SKM-1 treated with dmso at 0.1 percent for 144 hours (cell line): ENCODE measurements at regions not wholly inside any gene's neighbourhood (a gene's known extent, or its start where the extent isn't known, plus 50 kb on each side); places are given as distances from the start of the nearest gene placed in this dataset.

Experiments
- DNase-seq: peaks from one replicate; lab custom pipeline; 2025; ENCODE audit not compliant: unreplicated experiment; lab: John Stamatoyannopoulos, UW

DNA sequence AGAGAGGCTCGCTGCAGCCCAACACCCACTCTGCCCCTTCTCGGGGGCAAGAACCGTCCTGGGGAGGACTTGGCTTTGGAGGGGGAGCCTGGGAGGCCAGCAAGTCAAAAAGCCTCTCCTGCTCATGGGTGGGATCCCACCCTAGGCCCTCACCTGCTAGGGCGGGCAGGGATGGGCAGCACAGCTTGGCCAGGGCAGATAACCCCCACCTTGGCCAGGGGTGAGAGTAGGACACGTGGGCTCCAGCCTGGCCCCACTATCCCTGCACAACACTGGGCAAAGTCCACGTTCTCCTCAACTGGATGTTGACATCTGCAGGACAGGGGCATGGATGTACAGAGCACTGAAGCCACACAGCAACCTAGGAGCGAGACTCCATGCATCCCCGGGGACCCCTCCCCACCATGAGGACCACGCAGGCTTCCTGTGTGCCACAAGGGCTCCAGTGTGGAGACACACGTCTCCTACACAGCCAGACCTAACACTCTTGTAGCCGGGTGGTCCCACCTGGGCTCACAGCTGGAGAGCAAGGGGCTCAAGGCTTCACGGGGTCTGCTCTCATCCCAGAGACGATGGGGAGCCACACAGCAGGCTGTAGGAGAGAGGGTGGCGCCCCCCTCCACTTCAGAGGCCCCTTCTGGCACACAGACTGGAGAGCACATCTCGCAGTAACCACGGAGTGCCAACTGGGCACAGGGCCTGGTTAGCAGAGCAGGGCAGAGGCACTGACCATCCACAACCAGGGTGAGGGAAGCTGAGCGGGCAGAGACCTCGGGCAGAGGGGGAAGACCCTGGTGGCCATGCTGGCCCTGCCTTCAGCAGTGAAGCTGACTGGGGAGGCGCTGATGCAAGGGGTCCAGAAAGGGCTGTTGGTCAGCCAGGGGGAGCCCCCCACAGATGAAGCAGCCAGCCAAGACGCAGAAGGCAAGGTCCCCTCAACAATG is 171.1 kb downstream of the CRYBB2 start:
- DNase-seq: no peak

DNA sequence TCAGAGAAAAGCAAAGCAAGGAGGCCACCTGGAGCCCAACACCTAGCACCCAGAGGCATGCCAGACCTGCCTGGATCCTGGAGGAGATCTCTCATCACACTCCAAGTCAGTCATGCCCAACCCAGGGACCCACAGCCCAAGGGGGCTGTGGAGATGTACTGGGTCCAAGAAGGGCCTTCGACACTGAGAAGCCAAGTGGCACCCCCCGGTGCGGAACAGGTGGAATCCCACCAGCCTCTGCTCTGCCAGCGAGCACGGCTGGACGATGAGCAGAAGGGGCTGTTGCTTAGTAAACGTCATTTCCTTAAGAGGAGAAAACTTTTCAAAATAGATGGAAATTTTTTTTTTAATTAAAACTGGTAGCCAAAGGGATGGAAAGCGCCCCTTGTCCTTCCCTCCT is 171.9 kb upstream of the GRK3 start:
- no peak for DNase-seq

DNA sequence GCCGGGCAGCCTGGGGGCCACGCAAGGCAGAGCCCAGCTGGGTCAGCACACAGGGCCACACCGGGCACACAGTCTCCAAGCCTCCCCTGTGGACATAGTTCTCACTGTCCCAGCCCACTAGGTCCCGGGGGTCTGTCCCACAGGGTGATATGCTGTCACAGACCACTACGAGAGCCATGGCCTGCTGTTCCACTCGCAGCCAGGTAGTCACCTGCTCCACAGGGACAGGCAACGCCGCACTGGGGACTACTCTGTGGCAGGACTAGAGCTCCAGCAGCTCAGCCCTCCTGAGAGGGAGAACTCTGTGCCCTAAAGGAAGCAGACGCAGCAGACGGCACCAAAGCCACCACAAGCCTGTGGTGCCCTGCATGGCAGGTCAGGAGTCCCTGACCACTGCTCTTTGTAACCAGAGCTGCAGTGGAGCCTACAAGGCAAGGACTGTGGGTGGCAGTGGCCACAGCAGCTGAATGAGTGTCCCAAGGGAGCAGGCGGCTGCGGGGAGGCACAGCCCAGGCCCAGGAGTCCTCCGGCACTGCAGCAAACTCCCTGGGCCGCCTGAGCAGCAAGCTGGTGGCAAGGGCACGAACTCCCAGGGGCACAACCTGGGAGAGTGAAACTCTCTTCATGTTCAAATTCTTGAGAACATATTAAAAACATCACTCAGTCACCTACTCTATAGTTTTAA is 171.2 kb upstream of the GRK3 start:
- no peak for DNase-seq

DNA sequence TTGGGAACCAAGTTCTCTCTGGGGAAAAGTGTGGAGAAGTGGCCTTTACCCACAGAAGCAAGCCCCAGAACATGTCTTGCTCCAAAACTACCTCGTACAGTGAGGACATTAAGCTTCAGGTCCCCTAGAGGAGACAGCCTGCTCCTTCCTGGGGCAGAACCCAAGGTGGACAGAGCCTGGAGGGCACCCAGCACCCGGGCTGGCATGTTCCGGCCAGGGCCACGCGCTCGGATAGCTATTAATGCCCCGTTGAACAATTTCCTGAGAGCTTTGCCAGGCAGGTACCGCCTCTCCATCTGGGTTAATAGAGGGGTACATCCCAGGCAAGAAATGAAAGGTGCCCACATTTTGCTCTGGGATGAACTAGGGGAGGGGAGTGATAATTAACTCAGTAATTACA is 169.0 kb upstream of the GRK3 start:
- no peak for DNase-seq

DNA sequence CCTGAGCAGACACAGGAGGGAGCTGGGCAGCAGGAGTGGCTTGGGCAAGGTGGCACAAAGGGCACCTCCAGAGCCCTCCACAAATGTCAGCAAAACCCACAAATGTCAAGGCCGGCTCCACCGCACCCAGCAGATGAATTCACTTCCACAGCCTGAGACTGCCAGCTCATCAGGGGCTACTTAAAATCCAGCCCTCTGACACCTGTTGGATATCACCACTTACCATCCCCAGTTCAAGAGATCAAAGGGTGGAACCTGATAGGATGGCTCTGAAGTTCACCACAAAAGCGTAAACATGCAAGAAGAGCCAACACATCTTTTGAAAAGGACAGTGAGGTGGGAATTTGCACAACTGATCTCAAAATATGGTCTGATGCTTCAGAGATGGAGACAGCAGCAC is 168.6 kb upstream of the GRK3 start:
- no peak for DNase-seq

DNA sequence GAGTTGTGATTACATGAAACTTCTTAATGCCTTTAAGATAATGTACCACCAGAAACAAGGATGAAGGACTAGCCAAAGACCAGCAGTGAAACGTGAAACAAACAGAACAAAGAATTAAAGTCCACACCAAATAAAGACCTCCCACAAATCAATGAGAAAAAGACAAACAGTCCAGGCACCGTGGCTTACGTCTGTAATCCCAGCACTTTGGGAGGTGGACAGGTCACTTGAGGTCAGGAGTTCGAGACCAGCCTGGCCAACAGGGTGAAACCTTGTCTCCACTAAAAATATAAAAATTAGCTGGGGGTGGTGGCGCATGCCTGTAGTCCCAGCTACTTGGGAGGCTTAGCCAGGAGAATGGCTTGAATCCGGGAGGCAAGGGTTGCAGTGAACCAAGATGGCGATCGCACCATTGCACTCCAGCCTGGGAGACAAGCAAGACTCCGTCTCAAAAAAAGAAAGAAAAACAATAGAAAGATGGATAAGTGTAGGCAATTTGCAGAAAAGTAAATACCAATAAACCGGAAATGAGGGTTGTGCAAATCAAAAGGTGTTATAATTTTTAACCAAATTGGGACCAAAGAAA is 167.8 kb upstream of the GRK3 start:
- DNase-seq: no peak

DNA sequence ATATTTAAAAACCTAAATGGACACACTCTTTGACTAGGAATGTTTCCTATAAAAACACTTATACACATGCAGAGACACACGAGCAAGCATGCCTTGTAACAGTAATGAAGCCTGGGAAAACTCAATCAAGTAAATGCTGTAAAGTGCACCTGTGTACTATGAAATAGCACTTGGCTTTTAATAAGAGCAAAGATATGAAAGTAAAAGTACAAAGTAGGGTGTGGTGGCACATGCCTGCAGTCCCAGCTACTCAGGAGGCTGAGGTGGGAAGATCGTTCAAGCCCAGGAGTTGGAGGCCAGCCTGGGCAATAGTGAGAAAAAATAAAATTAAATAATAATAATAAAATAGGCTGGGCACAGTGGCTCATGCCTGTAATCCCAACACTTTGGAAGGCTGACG is 166.9 kb upstream of the GRK3 start:
- no peak for DNase-seq

DNA sequence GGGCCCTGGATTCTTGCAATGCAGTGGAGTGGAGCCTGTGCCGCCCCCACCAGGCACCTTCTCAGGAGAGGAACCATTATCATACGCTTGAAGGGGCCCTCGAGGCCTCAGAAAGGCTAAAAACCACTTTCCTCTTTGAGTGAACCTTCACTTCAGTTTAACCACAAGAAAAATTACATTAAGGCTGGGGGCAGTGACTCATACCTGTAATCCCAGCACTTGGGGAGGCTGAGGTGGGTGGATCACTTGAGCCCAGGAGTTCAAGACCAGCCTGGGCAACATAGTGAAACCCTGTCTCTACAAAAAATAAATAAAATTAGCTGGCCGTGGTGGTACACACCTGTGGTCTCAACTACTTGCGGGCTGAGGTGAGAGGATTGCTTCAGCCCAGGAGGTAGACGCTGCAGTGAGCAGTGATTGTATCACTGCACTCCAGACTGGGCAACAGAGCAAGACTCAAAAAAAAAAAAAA is 165.8 kb upstream of the GRK3 start:
- DNase-seq: peak; percentile 11

DNA sequence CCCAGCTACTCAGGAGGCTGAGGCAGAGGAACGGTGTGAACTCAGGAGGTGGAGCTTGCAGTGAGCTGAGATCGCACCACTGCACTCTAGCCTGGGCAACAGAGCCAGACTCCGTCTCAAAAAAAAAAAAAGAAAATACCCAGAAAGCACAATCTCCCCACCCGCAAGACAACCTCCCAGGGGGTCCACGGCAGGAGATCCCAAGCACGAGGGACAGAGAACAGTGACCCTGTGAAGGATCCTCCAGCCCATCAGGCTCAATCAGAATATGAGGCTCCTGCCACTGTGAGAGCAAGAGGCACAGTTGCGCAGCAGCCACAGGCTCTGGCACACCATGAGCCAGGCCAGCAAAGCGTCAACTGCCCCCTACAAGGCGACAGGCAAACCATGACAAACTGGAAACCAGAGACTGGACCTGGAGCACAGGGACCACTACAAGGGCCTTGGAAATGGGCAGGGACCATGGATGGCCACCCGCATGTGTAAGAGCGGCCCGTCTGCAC is 164.8 kb upstream of the GRK3 start:
- DNase-seq: no peak

DNA sequence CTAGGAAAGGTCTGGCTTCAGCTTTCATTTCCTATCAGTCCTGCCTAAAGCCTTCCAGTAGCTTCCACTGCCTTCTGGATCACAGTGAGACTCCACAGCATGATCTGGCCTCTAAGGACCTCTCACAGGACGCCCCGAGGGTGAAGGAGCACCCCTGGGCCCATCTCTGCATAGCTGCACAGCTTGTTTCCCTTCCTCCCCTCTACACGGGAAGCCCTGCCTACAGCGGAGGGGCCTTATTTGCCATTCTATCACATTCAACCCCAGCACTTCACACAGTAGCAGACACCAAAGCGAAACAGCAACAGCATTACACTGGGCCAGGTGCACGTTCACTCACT is 162.3 kb upstream of the GRK3 start:
- no peak for DNase-seq

DNA sequence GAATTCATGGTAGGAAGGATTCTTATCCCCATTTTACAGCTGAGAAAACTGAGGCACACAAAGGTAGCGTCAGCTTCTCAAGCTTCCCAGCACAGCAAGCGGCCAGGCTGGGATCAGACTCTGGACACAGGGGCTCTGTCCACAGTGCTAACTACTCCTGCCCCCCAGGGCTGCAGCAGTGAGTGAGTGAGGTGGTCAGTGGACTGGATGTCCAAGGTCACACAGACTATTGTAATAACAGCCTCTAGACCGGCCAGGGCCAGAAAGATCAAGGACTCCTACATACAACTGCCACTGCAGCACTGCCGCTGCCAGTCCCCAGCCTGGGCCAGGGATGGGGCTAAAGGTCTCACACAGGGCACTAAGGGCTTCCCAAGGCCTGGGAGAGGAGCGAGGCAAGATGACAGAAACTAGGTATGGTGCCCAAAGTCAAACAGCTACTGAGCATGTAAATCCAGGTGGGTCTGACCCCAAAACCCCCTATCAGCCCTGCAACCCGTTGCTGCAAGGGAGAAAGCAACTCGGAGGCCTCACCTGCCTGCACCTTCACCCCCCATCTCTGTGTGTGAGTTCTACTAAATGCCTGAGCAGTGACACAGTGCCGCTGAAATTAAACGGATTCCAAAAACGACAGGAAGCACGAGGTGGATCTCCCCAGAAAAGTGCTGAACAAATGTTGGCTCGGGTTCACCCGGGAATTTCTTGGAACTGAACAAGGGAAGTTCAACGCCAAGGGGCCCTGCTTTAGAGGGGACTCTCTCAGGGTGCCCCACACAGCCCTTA is 161.8 kb upstream of the GRK3 start:
- DNase-seq: no peak

DNA sequence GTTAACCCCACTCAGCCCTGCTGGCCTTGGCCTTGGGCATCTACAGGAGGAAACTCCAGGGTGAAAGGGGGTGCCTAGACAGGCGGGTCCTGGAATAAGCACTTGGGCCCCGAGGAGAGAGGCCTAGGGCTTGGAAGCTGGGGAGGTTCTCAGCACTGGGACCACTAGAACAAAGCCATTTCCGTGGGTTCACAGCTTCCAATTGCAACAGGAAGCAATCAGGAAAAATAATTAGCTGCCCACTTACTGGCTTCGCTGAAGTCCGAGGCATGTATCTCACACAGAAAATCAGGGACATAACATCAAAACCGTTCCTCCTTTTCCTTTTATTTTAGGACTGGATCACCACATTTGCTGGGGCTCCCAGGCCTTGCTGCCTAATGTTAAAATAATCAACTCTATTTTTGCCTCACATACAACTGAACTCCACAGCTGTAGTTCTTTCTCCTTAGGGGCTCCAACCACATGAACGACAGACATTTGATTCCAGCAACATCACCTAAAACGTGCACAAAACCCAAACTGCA is 161.1 kb upstream of the GRK3 start:
- DNase-seq: no peak

DNA sequence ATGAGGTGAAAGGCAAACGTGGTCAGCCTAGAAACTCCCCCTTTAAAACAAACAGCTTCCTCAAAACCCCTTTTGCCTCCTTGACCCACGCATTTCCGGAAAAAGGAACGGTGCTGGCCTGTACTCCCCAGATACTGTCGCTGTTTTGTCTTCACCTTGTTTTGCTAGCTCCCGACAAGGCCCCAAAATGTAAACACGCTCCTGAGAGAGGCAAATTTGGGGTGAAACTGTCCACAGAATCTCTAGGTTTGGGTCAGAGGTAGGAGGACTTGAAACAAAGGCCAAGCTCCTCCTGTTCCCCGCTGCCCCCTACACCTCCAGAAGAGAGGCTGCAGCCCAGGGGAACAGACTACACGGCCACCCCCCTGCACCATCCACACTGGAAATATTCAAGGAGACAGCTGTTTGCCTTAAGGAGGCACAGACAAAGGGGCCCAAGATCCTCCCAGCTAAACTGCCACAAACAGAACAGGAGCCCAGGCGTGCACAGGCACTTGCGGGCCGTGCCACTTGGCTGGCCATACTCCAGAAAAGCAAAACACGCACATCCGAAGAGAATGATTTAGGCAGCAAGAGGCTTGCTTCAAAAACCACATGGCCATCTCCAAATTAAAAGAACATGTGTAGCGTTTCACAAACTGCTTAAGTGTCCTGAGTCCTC is 160.5 kb upstream of the GRK3 start:
- no peak for DNase-seq

DNA sequence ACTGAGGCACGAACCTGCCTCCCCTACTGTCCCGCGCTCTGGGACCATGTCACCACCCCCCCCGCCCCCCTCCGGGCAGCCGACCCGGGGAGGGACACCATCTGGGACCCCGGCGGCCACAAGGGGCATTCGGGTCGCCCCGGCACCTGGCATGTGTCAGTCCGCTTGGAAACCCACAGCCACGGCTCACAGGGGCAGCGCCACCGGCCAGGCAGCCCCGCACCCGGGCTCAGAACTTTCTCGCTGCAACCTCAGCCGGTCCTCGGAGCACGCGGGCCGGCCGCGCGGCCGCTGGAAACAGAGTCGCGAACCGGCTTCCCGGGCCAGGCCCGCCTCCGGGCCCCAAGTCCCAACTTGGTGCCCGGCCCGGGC is 159.9 kb upstream of the GRK3 start:
- DNase-seq: no peak

DNA sequence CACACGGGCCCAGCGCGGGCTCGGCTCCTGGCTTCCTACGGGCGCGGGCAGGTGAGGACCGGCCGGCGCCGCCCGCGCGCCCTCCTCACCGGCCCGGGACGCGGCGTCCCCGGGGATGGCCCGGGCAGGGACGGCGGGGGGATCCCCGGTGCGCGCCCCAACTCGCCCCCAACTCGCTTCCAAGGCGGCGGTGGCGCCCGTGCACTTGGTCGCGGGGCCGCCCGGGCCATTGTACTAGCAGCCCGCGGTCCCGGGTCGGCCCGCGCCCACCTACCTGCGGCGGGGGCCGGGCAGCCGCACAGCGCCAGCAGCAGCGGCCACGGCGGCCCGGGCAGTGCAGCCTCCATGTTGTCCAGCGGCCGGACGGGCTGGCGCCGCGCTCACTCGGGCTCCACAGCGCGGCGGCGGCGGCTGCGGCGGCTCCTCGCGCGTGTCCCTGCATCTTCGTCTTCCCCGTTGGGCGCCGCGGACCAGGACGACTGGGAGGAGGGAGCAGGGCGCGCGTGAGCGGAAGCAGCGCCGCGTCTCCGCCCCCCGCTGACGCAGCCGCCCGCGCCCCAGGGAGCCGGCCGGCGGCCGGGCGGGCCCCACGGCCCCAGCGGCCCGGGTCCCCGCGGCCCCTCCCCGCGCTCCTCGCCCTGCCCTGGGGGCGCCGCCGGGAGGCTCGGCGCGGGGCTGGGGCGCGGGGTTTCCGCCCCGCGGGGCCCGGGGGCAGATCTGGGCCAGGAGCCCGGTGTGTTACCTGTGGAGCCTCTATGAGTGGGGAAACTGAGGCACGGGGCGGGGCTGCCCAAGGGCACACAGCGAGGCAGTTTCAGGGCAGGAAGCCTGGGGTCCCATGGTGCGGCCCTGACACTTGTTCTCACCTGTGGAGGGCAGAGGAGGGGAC is 159.3 kb upstream of the GRK3 start:
- DNase-seq: peak; percentile 32

DNA sequence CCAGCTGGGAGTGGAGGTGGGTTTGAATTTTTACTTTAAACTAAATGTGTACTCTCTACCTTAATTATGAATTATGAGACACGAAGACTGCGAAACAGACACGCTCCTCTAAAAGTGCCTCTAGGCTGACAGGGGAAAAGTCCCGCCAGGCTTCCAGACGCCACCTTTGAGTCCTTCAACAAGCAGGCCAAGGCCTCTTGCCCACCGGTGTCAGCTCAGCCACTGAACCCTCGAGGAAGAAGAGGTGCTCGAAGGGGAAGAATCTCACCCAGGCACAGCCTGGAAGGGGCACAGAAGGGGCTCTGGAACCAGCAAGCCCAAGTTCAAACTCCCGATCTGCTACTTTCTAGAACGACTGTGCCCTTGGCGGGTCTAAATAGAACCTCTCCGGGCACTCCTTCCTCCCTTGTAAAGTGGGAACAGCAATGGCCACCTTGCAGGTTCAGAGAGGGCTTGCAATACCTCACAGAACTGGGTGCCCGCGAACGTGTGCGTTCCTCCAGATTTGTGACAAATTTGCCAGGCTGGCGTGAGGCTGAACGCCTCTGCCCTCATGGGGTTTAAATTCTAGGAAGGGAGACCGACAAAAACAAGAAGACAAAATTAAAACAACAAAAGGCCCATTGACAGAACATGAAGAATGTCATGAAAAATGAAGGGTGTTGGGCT is 158.5 kb upstream of the GRK3 start:
- DNase-seq: no peak

DNA sequence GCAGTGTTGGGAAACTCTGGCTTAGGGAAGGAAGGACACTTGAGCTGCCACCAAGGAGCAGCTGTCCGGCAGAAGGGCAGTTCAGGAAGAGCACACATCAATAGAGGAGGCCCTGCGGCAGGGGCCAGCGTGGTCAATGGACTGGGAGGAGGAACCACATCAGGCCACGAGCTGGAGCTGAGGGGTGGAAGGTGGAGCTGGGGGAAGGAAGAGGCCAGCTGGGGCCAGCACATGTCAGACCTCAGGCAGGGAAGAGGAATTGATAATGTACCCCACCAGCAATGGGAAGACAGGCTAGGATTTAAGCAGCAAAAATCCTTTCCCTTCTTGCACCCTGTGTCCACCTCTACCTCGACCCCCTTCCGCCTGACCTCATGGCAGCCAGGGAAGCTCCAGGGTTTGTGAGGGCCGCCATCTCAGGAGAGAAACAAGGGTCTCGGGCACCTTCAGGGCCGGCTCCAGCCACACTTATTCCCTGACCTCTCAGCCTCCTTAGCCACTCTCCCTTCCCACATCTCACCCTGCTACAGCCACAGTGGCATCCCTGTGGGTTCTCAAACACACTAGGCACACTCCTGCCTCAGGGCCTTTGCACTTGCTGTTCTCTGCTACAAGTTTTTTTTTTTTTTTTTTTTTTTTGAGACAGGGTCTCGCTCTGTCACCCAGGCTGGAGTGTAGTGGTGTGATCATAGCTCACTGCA is 157.8 kb upstream of the GRK3 start:
- DNase-seq: peak; percentile 12

DNA sequence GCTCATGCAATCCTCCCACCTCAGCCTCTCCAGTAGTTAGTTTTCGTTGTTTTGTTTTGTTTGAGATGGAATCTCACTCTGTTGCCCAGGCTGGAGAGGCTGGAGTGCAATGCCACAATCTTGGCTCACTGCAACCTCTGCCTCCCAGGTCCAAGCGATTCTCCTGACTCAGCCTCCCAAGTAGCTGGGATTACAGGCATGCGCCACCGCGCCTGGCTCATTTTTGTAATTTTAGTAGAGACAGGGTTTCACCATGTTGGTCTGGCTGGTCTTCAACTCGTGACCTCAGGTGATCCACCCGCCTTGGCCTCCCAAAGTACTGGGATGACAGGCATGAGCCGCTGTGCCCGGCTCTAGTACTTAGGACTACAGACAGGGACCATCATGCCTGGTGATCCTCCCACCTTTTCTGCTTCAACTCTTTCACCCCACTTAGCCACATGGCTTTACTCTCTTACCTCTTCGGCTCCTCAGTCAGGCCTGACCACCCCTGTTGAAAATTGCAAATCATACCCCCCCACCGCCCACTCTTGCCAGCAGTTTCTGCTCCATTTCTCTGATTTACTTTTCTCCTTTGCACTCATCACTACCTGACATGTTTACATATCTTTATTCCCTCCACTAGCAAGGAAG is 157.1 kb upstream of the GRK3 start:
- no peak for DNase-seq
